Muscle layer of duodenum (tissue), 2 donors: ENCODE measurements at regions not wholly inside any gene's neighbourhood (a gene's known extent, or its start where the extent isn't known, plus 50 kb on each side); places are given as distances from the start of the nearest gene placed in this dataset.

Experiments used
- H3K27ac ChIP-seq: one replicate; pipeline ENCODE4 v1.7.0; 2013; ENCODE audit warnings: mild to moderate bottlenecking, low read length
- H3K27me3 ChIP-seq: one replicate; pipeline ENCODE4 v1.7.0; 2013; ENCODE audit warnings: low read depth, mild to moderate bottlenecking, control low read depth, low read length
- H3K36me3 ChIP-seq, 2 donors: one replicate each; pipeline ENCODE4 v1.7.0; 2013; ENCODE audit warnings: low read length in 2 of 2, control low read depth in 1 of 2, mild to moderate bottlenecking in 1 of 2; ENCODE audit not compliant: insufficient read depth in 2 of 2, control insufficient read depth in 1 of 2
- H3K4me1 ChIP-seq, 2 donors: one replicate each; pipeline ENCODE4 v1.7.0; 2013; ENCODE audit warnings: low read length in 2 of 2, mild to moderate bottlenecking in 2 of 2, control low read depth in 1 of 2, moderate library complexity in 1 of 2; ENCODE audit not compliant: insufficient read depth in 2 of 2, control insufficient read depth in 1 of 2
- H3K4me3 ChIP-seq, 2 donors: one replicate each; pipeline ENCODE4 v1.7.0; 2013; ENCODE audit warnings: low read length in 2 of 2, low read depth in 1 of 2, mild to moderate bottlenecking in 1 of 2
- H3K9me3 ChIP-seq, 2 donors: one replicate each; pipeline ENCODE4 v1.7.0; 2013; ENCODE audit warnings: low read length in 2 of 2, control low read depth in 1 of 2, mild to moderate bottlenecking in 1 of 2; ENCODE audit not compliant: control insufficient read depth in 1 of 2
- donor health status: healthy.

DNA sequence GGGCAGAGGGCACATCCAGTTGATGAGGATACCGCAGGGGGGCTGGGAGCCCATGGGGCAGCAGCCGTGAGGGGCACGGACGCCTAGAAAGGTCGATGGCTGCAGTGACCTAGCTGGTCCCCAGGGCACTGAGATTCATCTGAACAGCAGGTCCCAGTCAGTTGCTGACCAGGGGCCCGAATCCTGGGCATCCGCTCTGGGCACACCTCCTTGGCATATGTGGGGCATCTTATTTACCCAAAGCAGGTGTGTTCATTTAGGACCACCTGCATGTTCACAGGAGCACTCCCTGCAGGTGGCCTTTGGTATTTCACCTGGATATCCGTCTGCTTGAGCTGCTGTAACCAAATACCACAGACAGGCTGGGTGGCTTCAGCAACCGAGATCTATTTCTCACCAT lies 72.0 kb upstream of the ODC1 start:
- Histone ChIP-seq H3K9me3 (peaks cover 9 to 23% of the 10 kb centered on the region in 2 donors), H3K27me3 (no peaks in the 10 kb centered on the region), H3K36me3 (no peaks in the 10 kb centered on the region), H3K4me3 (no peak overlapping the region), H3K27ac (no peak overlapping the region), H3K4me1 (no peaks in the 10 kb centered on the region)

DNA sequence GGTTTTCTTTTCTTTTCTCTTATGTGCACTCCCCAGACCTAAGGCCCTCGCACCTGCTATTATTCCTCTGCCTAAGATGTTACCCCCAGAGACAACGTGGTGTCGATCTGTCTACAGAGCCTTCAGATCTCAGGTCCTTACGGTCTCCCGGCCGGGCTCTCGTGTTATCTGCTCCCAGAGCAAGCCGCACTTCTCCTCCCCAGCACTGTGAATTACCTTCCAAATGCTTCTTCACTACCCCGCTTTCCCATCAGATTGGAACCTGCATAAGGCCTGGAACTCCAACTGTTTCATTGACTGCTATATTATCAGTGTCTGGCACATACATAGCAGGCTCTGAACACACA lies 71.2 kb upstream of the ODC1 start:
- Histone ChIP-seq H3K27me3 (no peaks in the 10 kb centered on the region), H3K9me3 (peaks cover 17 to 31% of the 10 kb centered on the region in 2 donors), H3K27ac (no peak overlapping the region), H3K4me3 (no peak overlapping the region), H3K4me1 (no peaks in the 10 kb centered on the region), H3K36me3 (no peaks in the 10 kb centered on the region)

GRCh38 chr2:10518470-10519393 lies 70.6 kb upstream of the ODC1 start:
- H3K9me3 ChIP-seq, result peaks cover 19 to 34% of the 10 kb centered on the region in 2 donors
- H3K27ac ChIP-seq, result no peak overlapping the region
- no peaks in the 10 kb centered on the region for H3K27me3 ChIP-seq
- no peaks in the 10 kb centered on the region for H3K36me3 ChIP-seq
- H3K4me3 ChIP-seq, result no peak overlapping the region
- H3K4me1 ChIP-seq, result no peaks in the 10 kb centered on the region

DNA sequence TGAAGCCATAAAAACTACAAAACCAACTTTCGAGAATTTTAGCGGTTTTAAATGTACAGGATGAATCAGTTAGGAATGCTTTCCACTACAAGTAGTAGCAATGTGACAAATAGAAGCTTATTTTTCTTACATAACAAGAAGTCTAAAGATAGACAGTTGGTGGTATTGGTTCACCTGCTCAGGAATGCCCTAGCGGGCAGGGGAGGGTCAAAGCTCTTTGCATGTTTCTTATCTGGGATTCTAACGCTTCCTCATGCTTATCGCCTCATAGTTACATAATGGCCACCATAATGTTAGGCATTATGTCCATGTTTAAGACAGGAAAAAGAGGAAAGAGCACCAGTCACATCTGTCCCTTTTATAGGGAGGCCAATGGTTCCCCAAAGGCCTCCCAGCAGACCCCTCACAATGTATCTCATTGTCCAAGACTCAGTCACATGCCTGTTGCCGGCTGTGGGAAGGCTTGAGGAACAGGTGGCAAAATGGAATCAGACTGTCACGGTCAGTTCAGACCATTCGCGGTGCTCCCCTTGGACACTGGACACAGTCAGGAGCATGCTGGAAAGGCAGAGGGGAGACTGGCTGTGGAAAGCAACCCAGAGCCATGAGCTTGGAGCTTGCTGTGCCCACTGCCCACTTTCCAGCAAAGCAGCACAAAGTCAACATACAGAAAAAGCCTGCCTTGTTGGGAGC lies 69.4 kb upstream of the ODC1 start:
- Histone ChIP-seq H3K27ac (no peak overlapping the region), H3K36me3 (no peaks in the 10 kb centered on the region), H3K27me3 (no peaks in the 10 kb centered on the region), H3K4me3 (no peak overlapping the region), H3K9me3 (peaks cover 19 to 34% of the 10 kb centered on the region in 2 donors), H3K4me1 (no peaks in the 10 kb centered on the region)

- H3K9me3 ChIP-seq, result peaks cover 19 to 34% of the 10 kb centered on the region in 2 donors
- H3K36me3 ChIP-seq, result no peaks in the 10 kb centered on the region
- no peak overlapping the region for H3K27ac ChIP-seq
Observed at GRCh38 chr2:10515887-10516286, 67.8 kb upstream of the ODC1 start.

GRCh38 chr2:10514743-10515142 lies 66.6 kb upstream of the ODC1 start:
- no peaks in the 10 kb centered on the region for H3K4me1 ChIP-seq
- H3K36me3 ChIP-seq, result no peaks in the 10 kb centered on the region
- H3K27me3 ChIP-seq, result no peaks in the 10 kb centered on the region
- no peak overlapping the region for H3K27ac ChIP-seq
- H3K4me3 ChIP-seq, result peak overlapping the region in 1 of 2 donors; percentile 11
- peaks cover 19 to 34% of the 10 kb centered on the region in 2 donors for H3K9me3 ChIP-seq

More at GRCh38 chr2:10515887-10516286, 67.8 kb upstream of the ODC1 start:
- Histone ChIP-seq H3K27me3 (no peaks in the 10 kb centered on the region), H3K4me1 (no peaks in the 10 kb centered on the region), H3K4me3 (peak overlapping the region in 1 of 2 donors; percentile 11)

- Histone ChIP-seq H3K4me1 (no peaks in the 10 kb centered on the region), H3K36me3 (no peaks in the 10 kb centered on the region), H3K9me3 (peaks cover 19 to 34% of the 10 kb centered on the region in 2 donors), H3K27ac (no peak overlapping the region), H3K27me3 (no peaks in the 10 kb centered on the region), H3K4me3 (peak overlapping the region in 1 of 2 donors; percentile 11)
Observed at GRCh38 chr2:10514273-10514672, 66.1 kb upstream of the ODC1 start.

DNA sequence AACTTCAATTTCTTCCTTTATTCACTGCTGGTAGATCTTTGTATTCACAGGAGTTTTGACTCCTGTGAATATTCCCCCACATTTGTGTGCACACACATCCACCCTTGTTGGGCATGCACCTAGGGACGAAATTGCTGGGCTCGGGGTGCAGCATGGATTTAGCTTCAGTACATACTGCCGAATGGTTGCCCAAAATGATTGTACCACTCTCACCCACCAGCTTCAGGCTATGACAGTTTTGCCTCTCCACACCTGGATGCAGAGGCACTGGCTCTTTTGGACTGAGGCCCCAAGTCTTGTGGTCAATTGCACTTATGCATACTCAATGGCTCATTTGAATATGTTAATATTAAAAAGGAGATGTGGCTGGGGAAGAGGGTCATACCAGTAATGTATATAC lies 65.1 kb upstream of the ODC1 start:
- peaks cover 19 to 34% of the 10 kb centered on the region in 2 donors for H3K9me3 ChIP-seq
- no peak overlapping the region for H3K4me3 ChIP-seq

DNA sequence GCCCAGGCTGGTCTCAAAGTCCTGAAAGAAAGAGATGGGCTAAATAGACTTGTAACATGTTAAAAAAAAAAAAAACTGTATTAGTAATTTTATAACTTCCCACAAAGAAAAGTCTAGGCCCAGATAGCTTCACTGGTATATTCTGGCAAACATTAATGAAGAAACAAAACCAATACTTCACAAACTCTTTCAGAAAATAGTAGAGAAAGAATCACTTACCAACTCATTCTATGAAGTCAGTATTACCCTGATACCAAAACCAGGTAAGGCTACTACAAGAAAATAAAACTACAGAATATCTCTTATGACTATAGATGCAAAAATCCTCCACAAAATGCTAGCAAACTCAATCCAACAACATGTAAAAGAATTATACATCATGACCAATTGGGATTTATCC lies 59.9 kb upstream of the ODC1 start:
- Histone ChIP-seq H3K27ac (no peak overlapping the region), H3K27me3 (no peaks in the 10 kb centered on the region), H3K4me3 (no peak overlapping the region), H3K4me1 (no peaks in the 10 kb centered on the region), H3K36me3 (no peaks in the 10 kb centered on the region), H3K9me3 (no peaks in the 10 kb centered on the region)

More for the DNA sequence above, 65.1 kb upstream of the ODC1 start:
- Histone ChIP-seq H3K27ac (no peak overlapping the region), H3K4me1 (no peaks in the 10 kb centered on the region), H3K27me3 (no peaks in the 10 kb centered on the region), H3K36me3 (no peaks in the 10 kb centered on the region)

GRCh38 chr2:10507106-10507505 lies 59.0 kb upstream of the ODC1 start:
- Histone ChIP-seq H3K4me3 (no peak overlapping the region), H3K4me1 (no peaks in the 10 kb centered on the region), H3K9me3 (no peaks in the 10 kb centered on the region), H3K27me3 (no peaks in the 10 kb centered on the region), H3K27ac (no peak overlapping the region), H3K36me3 (no peaks in the 10 kb centered on the region)

GRCh38 chr2:10504994-10505820 lies 57.1 kb upstream of the ODC1 start:
- no peaks in the 10 kb centered on the region for H3K36me3 ChIP-seq
- H3K27me3 ChIP-seq, result no peaks in the 10 kb centered on the region
- no peaks in the 10 kb centered on the region for H3K9me3 ChIP-seq
- H3K4me1 ChIP-seq, result no peaks in the 10 kb centered on the region
- no peak overlapping the region for H3K4me3 ChIP-seq
- H3K27ac ChIP-seq, result no peak overlapping the region
